HG02763 (cell line): ENCODE measurements at regions not wholly inside any gene's neighbourhood (a gene's known extent, or its start where the extent isn't known, plus 50 kb on each side); places are given as distances from the start of the nearest gene placed in this dataset.

ENCODE experiments used
- ATAC-seq: cut with Tn5 transposase; IDR thresholded peaks from one replicate; pipeline ENCODE4 v1.9.1; 2021; ENCODE audit warnings: mild to moderate bottlenecking, moderate library complexity; ENCODE audit not compliant: unreplicated experiment

DNA sequence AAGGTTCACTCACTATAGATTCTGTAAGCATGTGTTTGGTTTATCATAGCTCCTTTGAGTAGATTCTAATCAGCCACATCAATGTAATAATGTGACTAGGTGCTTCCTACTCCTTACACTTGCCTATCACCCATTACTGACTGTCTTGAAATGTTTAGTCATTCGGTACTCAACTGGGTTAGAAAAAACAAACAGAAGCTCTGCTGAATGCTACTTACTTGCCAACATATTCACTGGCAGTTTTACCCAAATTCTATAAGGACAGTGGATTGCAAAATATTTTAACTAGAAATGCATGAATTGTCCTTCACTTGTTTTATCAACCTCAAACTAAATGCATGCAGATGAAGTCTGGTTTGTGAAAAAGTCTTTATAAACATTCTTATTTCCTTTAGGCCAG lies 352.1 kb upstream of the ALCAM start:
- ATAC-seq: no peak

DNA sequence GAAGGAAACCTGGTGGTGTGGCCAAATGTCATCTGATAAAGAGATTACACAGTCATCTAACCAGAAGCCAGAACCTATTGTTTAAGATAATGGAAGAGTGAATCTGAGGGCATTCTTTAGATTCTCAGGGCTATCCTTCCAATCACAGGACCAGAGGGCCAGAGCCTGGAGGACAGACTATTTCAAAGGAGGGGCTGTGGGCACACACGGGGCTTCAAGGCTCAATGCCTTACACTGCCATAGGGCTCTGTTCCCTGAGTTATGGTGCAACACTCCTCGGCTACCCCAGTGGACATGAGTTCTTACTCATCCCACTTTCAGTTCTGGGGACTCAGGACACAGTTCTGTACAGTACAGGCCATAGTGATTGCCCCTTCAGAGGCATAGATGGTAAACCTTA lies 343.9 kb upstream of the ALCAM start:
- no peak for ATAC-seq

DNA sequence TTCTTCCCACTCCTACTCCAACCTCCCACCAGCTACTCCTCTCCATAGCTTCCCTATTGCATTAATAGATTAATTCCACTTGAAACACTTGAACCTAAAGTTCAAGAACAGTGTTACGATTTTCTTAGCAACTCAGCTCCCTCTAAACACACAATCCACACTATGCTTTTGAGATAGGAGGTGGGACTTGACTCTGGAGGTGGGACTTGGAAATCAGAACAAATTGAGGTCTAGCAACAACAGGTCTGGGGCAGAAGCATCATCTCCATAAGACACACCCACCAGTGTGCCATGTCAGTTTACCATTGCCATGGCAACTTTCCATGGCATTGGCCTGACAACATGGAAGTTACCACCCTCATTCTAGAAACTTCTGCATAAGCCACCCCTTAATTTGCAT lies 336.5 kb upstream of the ALCAM start:
- no peak for ATAC-seq

DNA sequence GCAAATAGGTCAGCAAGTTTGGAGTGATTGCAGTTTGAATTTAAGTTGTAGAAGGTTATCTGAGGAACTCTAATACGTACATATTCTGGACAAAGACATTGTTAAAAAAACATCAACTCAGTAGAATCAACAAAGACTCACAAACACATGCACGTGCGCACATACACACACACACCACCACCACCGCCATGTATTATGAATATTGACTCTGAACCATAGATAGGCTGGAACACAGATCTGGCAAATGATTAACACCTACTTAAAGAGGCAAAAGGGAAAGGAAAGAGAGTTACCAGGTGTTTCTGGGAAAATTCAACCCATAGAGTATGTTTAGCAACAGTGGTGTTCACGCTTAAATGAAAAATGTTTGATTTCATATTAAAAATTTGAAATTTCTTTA lies 334.2 kb upstream of the ALCAM start:
- ATAC-seq: no peak

DNA sequence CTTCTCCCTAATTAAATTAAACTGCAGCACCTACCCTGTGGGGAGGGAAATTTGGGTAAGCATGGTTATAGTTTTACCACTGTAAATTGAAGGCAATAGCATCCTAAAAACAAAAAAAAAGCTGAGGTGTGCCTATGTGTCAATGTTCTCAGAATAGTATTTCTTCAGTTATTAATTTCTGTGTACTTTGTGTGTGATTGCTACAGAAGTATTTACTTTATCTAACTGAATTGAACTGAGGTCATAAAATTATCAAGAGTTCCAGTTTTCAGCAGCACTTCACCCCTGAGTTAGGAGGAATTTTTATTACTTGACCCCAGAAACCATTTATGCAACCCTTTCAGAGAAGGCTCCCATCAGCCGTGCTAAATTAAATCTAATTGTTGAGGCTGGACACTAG lies 333.6 kb upstream of the ALCAM start:
- no peak for ATAC-seq

DNA sequence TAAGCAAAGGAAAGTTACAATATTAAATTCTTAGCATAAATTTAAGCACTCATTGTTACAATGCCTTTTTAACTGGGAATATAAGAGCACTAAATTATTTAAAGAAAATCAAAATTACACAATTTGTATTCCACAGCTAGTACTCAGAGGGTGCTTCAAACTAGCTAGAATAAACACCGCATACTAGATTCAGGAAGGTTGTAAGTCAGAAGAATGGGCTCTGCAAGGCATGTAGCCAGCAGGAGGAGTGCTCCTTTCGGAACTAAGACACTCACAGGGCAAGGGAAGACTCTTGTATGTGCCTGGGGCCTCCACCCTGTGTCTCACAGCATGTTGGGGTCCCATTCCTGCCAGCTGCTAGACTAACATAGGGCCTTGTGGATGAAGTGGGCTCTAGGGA lies 327.7 kb upstream of the ALCAM start:
- ATAC-seq: no peak

DNA sequence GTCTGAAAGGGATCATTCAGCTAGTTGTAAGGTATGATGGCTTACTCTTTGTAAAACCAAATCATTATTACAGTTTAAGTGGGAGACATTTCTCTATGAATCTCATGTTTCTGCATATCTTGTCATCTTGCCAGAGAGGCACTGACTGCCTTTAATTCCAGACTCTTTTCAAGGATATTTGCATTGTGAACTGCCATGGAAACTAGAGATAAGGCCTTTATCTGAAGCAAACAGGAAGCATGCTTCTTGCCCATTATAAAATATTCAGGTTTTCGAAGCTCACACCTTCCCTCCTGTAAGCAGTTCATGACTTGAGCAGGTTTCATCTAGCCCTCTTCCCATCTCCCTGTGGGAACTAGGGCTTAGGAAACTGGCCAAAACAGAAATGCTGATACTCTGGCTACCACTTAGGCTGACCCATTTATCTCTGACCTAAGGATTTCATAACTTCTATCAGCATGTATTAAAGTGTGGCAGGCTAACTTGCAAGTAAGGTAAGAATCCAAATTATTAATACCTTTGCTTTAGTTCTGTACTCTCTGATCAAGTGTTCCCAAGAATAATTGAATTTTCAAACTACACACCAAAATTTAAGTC lies 326.6 kb upstream of the ALCAM start:
- no peak for ATAC-seq

GRCh38 chr3:105042586-105042985 lies 324.1 kb upstream of the ALCAM start:
- no peak for ATAC-seq

- no peak for ATAC-seq
Measured at GRCh38 chr3:105051111-105051510, 315.6 kb upstream of the ALCAM start.

- no peak for ATAC-seq
Measured at GRCh38 chr3:105051972-105052371, 314.7 kb upstream of the ALCAM start.

- ATAC-seq: no peak
Measured at GRCh38 chr3:105062853-105063252, 303.9 kb upstream of the ALCAM start.

GRCh38 chr3:105065895-105066839 lies 300.5 kb upstream of the ALCAM start:
- ATAC-seq: no peak

- no peak for ATAC-seq
Measured at GRCh38 chr3:105067361-105067760, 299.3 kb upstream of the ALCAM start.

DNA sequence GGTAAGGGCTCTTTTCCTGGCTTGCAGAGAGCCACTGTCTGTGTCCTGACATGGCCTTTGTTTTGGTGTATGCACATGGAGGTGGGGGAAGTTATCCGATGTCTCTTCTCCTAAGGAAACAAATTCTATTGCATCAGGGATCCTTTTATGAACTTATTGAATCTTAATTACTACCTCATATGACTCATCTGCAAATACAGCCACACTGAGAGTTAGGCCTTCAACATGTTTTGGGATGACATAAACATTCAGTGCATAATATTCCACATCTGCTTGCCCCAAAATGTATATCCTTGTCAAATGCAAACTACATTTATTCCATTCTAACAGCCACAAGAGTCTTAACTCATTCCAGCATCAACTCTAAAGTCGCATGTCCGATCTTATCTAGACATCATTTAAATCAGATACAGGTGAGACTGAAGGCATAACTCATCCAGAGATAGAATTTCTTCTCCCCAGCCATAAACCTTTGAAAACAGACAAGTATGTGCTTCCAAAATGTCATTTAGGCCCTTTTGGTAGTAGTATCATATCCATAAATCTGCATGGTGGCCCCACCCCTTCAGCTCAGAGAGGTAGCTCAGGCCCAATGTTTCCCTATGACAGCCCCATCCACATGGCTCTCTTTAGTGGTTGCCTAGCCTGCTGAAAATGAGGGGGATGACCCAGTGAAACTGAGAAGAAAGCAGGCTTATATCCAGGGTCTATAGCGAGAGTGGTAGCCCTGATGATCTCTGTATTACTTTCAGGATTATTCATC lies 289.5 kb upstream of the ALCAM start:
- ATAC-seq: no peak

DNA sequence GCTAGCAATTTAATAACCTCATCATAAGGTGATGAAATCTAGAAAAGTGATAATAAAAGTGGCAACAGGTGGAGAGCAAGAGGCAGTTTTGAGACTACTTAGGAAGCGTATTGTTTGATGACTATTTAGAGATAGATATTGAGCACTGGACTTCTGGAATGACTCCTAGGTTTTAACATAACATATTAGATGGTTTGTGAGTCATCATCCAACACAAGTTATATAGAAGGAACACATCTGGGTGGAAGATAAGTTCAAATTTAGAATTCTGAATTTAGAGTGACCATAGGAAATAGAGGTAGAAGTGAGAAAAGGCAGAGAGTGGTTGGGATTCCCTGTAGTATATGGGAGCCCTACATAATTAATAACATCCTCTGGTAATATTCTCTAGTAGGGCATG lies 282.8 kb upstream of the ALCAM start:
- ATAC-seq: no peak

DNA sequence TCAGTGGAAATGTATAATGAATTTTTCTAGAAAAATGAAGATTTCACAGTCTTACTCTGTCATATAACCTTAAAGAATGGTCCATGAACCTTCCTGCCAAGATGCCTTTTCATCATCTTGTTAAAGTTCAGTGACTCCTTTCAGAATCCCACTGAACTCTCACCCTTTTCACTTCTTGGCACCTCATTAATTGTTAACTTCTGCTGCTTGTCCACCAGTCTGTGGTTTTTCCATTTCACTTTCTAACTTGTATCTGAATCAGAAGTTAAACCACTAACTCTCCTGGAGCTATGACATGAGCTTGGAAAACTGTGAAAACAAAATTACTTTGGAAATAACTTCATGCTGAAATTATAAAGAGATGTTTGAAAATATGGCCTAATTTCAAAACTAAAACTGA lies 281.2 kb upstream of the ALCAM start:
- no peak for ATAC-seq

GRCh38 chr3:105093371-105094252 lies 273.1 kb upstream of the ALCAM start:
- ATAC-seq: no peak

DNA sequence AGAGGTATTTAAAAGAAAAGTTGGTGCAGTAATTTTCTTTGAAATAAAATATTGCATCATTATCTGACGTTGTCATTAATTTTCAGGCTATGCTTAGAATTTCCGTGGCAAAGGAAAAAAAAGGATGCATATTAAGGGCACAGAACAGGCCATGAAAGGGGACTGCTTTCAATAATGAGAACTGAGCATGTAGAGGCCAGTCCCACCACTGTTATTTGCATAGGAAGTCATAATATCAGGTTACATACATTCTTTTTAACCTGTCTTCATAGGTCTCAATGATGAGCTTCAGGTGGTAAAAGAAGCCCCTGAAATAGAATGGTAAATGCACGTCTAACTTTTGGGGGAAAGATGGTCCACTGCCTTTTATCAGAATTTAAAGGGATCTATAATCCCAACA lies 272.1 kb upstream of the ALCAM start:
- ATAC-seq: no peak

- ATAC-seq: no peak
Measured at GRCh38 chr3:105096071-105096470, 270.6 kb upstream of the ALCAM start.

GRCh38 chr3:105101603-105102002 lies 265.1 kb upstream of the ALCAM start:
- ATAC-seq: no peak

GRCh38 chr3:105103139-105103538 lies 263.6 kb upstream of the ALCAM start:
- ATAC-seq: no peak
